ENCODE measurements at regions not wholly inside any gene's neighbourhood (a gene's known extent, or its start where the extent isn't known, plus 50 kb on each side); places are given as distances from the start of the nearest gene placed in this dataset.

- no peak for ATAC-seq (replicated peaks)
- H3K27me3 Mint-ChIP-seq, result peaks cover 28% of the 10 kb centered on the region
- no peaks in the 10 kb centered on the region for H3K9me3 Mint-ChIP-seq
- no peaks in the 10 kb centered on the region for H3K36me3 Mint-ChIP-seq (ENCODE audit: low read depth)
- no peak overlapping the region for H3K4me3 Mint-ChIP-seq
- H3K4me1 Mint-ChIP-seq, result peaks cover 11% of the 10 kb centered on the region
- H3K27ac Mint-ChIP-seq, result no peak overlapping the region
Observed at GRCh38 chr4:100075056-100075455, 115.2 kb downstream of the DDIT4L start.

DNA sequence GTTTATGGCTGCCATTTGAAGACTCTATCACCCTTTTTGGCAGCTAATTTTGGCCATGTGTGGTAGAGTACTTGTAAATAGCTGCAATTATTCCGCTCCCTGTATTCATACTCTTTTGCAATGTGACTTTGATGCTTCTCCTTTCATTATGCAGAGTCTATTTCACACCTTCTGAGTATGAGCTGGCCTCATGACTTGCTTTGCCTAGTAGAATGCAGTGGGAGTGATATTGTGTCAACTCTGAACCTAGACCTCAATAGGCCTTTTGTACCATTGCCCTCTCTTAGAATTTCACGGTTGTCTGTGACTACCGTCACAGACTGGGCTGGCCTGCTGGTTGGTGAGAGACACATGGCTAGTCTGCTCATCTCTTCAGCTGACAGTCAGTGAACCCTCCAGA is 118.8 kb downstream of the DDIT4L start:
- Mint-ChIP-seq H3K36me3 (ENCODE audit: low read depth) (no peaks in the 10 kb centered on the region), H3K27ac (no peak overlapping the region), H3K4me1 (no peaks in the 10 kb centered on the region), H3K27me3 (peaks cover 37% of the 10 kb centered on the region), H3K4me3 (no peak overlapping the region), H3K9me3 (no peaks in the 10 kb centered on the region)
- ATAC-seq (replicated peaks), result no peak

DNA sequence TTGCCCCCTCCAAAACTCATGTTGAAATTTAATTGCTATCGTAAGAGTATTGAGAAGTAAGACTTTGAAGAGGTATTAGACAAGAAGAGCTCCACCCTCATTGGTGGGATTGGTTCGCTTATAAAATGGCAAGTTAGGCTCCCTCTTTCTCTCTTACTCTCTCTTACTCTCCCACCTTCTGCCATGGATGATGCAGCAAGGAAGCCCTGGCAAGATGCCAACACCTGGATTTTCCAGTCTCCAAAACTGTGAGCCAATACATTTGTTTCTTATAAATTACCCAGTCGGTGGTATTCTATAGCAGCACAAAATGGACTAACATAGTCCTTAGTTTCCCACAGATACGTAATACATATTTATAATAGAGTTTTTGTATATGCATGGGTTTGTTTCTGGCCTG is 119.4 kb downstream of the DDIT4L start:
- H3K9me3 Mint-ChIP-seq, result no peaks in the 10 kb centered on the region
- no peak for ATAC-seq (replicated peaks)
- H3K27me3 Mint-ChIP-seq, result peaks cover 37% of the 10 kb centered on the region
- no peak overlapping the region for H3K27ac Mint-ChIP-seq
- no peaks in the 10 kb centered on the region for H3K36me3 Mint-ChIP-seq (ENCODE audit: low read depth)
- no peak overlapping the region for H3K4me3 Mint-ChIP-seq
- H3K4me1 Mint-ChIP-seq, result no peaks in the 10 kb centered on the region

DNA sequence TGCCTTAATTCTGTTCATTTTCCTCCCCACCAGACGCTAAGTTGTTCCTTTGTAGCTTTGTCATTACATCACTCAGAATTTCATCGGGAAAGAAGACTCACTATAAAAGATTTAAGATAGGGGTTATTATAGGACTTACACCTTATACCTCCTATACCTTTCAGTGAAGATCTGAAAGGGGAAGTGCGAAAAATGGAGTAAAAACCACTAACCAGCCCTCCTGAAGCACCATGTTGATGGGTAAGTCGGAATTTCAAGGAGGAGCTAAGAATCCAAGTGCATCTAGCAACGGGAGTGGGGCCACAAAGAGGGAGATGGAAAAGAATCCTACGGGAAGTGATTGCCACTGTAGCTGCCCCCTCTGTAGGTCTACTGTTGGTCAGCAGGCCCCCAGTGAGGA is 119.1 kb upstream of the H2AZ1 start:
- no peak overlapping the region for H3K27ac Mint-ChIP-seq
- no peaks in the 10 kb centered on the region for H3K9me3 Mint-ChIP-seq
- no peak for ATAC-seq (replicated peaks)
- no peak overlapping the region for H3K4me3 Mint-ChIP-seq
- no peaks in the 10 kb centered on the region for H3K36me3 Mint-ChIP-seq (ENCODE audit: low read depth)
- H3K27me3 Mint-ChIP-seq, result peaks cover 26% of the 10 kb centered on the region
- H3K4me1 Mint-ChIP-seq, result no peaks in the 10 kb centered on the region

DNA sequence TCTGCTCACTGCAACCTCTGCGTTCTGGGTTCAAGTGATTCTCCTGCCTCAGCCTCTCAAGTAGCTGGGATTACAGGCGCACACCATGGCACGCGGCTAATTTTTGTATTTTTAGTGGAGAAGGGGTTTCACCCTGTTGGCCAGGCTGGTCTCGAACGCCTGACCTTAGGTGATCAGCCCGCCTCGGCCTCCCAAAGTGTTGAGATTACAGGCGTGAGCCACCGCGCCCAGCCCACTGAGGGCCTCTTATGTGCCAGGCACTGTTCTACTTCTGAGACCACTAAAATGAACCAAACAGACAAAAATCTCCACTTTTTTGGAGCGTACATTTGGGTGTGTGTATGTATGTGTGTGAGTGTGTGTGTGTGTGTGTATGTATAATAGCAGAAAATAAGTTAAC is 117.2 kb upstream of the H2AZ1 start:
- Mint-ChIP-seq H3K27me3 (peaks cover 31% of the 10 kb centered on the region), H3K4me1 (no peaks in the 10 kb centered on the region), H3K9me3 (no peaks in the 10 kb centered on the region), H3K4me3 (no peak overlapping the region), H3K27ac (no peak overlapping the region), H3K36me3 (ENCODE audit: low read depth) (no peaks in the 10 kb centered on the region)
- ATAC-seq (replicated peaks), result no peak

- H3K36me3 Mint-ChIP-seq (ENCODE audit: low read depth), result no peaks in the 10 kb centered on the region
- peaks cover 21% of the 10 kb centered on the region for H3K27me3 Mint-ChIP-seq
- H3K27ac Mint-ChIP-seq, result no peak overlapping the region
- ATAC-seq (replicated peaks), result no peak
- H3K4me1 Mint-ChIP-seq, result no peaks in the 10 kb centered on the region
- H3K9me3 Mint-ChIP-seq, result no peaks in the 10 kb centered on the region
- H3K4me3 Mint-ChIP-seq, result no peak overlapping the region
Observed at GRCh38 chr4:100063355-100063754, 113.3 kb upstream of the H2AZ1 start.

- H3K36me3 Mint-ChIP-seq (ENCODE audit: low read depth), result no peaks in the 10 kb centered on the region
- no peak overlapping the region for H3K27ac Mint-ChIP-seq
- peaks cover 18% of the 10 kb centered on the region for H3K27me3 Mint-ChIP-seq
- no peak overlapping the region for H3K4me3 Mint-ChIP-seq
- ATAC-seq (replicated peaks), result no peak
- H3K4me1 Mint-ChIP-seq, result no peaks in the 10 kb centered on the region
- no peaks in the 10 kb centered on the region for H3K9me3 Mint-ChIP-seq
Observed at GRCh38 chr4:100062921-100063320, 112.8 kb upstream of the H2AZ1 start.

GRCh38 chr4:100061835-100062234 is 111.8 kb upstream of the H2AZ1 start:
- no peaks in the 10 kb centered on the region for H3K36me3 Mint-ChIP-seq (ENCODE audit: low read depth)
- H3K27ac Mint-ChIP-seq, result no peak overlapping the region
- ATAC-seq (replicated peaks), result no peak
- H3K9me3 Mint-ChIP-seq, result no peaks in the 10 kb centered on the region
- no peak overlapping the region for H3K4me3 Mint-ChIP-seq
- H3K27me3 Mint-ChIP-seq, result peaks cover 14% of the 10 kb centered on the region
- no peaks in the 10 kb centered on the region for H3K4me1 Mint-ChIP-seq

DNA sequence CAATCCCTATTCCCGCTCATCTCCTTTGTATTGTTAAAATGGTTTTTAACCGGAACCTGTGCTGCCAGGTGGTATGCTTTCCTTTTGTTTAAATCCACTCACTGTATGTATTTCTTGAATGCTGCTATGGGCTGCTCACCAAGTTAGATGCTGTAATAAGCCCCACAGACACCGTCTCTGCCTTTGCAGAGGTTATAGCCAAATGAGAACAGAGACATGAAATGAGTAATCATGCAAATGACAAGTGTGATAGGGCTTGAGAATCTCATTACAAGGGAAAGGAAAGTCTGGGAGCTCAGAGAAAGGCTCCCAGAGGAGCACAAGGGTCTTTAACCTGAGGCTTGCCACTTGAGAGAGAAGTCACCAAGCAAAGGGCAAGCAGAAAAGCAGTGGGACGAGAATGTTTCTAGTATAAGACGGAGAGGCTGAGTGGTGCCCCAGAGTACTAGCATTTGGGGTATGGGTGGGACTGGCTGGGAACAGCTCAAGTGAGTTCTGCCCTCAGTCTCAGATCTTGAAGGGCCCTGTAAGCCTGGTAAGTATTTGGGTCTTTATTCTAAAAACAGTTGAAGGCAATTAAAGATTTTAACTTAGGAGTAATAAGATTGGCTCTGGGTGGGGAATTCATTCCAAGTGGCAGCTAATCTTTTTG is 110.8 kb upstream of the H2AZ1 start:
- Mint-ChIP-seq H3K4me1 (no peaks in the 10 kb centered on the region), H3K36me3 (ENCODE audit: low read depth) (no peaks in the 10 kb centered on the region), H3K27ac (no peak overlapping the region), H3K27me3 (peaks cover 14% of the 10 kb centered on the region), H3K4me3 (no peak overlapping the region), H3K9me3 (no peaks in the 10 kb centered on the region)
- no peak for ATAC-seq (replicated peaks)

DNA sequence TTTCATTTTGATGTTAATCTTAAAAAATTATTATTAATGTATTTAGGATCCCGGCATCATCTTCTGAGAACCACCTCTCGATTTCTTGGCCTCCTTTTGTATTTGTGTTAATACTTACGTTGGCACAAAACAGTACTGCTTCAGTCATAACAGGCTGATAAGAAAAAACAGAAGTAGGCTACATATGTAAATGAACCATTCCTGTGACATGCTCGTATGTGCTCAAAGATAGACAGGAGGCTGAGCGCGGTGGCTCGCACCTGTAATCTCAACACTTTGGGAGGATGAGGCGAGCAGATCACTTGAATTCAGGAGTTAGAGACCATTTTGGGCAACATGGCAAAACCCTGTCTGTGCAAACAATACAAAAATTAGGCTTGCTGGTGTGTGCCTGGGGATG is 109.4 kb upstream of the H2AZ1 start:
- no peaks in the 10 kb centered on the region for H3K36me3 Mint-ChIP-seq (ENCODE audit: low read depth)
- no peaks in the 10 kb centered on the region for H3K9me3 Mint-ChIP-seq
- H3K27me3 Mint-ChIP-seq, result peaks cover 17% of the 10 kb centered on the region
- no peak for ATAC-seq (replicated peaks)
- H3K27ac Mint-ChIP-seq, result no peak overlapping the region
- H3K4me1 Mint-ChIP-seq, result no peaks in the 10 kb centered on the region
- no peak overlapping the region for H3K4me3 Mint-ChIP-seq

- Mint-ChIP-seq H3K27ac (no peak overlapping the region), H3K4me1 (no peaks in the 10 kb centered on the region), H3K27me3 (peaks cover 14% of the 10 kb centered on the region), H3K4me3 (no peak overlapping the region), H3K9me3 (no peaks in the 10 kb centered on the region), H3K36me3 (ENCODE audit: low read depth) (no peaks in the 10 kb centered on the region)
- ATAC-seq (replicated peaks), result no peak
Observed at GRCh38 chr4:100056701-100057100, 106.6 kb upstream of the H2AZ1 start.

DNA sequence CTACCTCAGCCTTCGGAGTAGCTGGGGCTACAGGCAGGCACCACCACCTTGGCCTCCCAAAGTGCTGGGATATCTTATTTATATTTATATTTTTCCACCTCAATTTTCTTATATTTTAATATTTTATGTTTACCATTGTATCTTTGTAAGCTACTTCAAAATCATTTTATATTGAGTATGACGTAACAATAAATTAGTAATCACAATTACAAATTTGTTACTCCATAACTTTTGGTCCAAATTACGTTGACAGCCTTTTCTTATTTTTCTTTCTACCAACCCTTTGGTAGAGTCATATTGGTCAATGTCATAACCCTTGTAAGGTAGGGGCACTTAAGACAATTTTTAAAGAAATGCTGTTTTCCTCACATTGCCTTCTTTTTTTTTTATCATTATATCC is 104.0 kb upstream of the H2AZ1 start:
- H3K9me3 Mint-ChIP-seq, result no peaks in the 10 kb centered on the region
- H3K4me1 Mint-ChIP-seq, result no peaks in the 10 kb centered on the region
- no peak overlapping the region for H3K4me3 Mint-ChIP-seq
- H3K27me3 Mint-ChIP-seq, result peaks cover 16% of the 10 kb centered on the region
- H3K36me3 Mint-ChIP-seq (ENCODE audit: low read depth), result no peaks in the 10 kb centered on the region
- no peak overlapping the region for H3K27ac Mint-ChIP-seq
- ATAC-seq (replicated peaks), result no peak

DNA sequence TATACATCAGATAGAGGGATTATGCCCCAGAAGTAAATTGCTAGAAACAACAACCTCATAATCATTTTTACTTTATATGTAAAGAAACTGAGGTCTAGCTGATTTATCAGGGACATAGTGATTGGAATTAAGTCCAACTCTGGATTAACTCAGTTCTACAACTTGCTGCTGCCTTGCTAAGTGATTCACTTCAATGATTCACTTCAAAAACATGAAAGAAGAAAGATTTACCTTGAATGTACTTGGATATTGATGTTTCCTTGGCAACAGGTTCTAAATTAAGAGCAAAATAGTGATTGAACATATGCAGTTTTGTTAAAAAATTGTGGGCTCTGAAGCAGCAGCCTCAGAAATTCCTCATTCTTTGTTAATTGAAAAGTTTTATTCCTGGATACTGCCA is 99.8 kb upstream of the H2AZ1 start:
- ATAC-seq (replicated peaks), result no peak
- Mint-ChIP-seq H3K4me1 (no peaks in the 10 kb centered on the region), H3K36me3 (ENCODE audit: low read depth) (no peaks in the 10 kb centered on the region), H3K9me3 (no peaks in the 10 kb centered on the region), H3K27ac (no peak overlapping the region), H3K4me3 (no peak overlapping the region), H3K27me3 (peaks cover 14% of the 10 kb centered on the region)

- Mint-ChIP-seq H3K4me3 (no peak overlapping the region), H3K36me3 (ENCODE audit: low read depth) (no peaks in the 10 kb centered on the region), H3K27me3 (no peaks in the 10 kb centered on the region), H3K4me1 (no peaks in the 10 kb centered on the region), H3K9me3 (no peaks in the 10 kb centered on the region), H3K27ac (no peak overlapping the region)
- no peak for ATAC-seq (replicated peaks)
Observed at GRCh38 chr4:100042711-100043110, 92.6 kb upstream of the H2AZ1 start.

- Mint-ChIP-seq H3K4me3 (no peak overlapping the region), H3K36me3 (ENCODE audit: low read depth) (no peaks in the 10 kb centered on the region), H3K4me1 (no peaks in the 10 kb centered on the region), H3K27ac (no peak overlapping the region), H3K27me3 (no peaks in the 10 kb centered on the region), H3K9me3 (no peaks in the 10 kb centered on the region)
- no peak for ATAC-seq (replicated peaks)
Observed at GRCh38 chr4:100042235-100042634, 92.2 kb upstream of the H2AZ1 start.

DNA sequence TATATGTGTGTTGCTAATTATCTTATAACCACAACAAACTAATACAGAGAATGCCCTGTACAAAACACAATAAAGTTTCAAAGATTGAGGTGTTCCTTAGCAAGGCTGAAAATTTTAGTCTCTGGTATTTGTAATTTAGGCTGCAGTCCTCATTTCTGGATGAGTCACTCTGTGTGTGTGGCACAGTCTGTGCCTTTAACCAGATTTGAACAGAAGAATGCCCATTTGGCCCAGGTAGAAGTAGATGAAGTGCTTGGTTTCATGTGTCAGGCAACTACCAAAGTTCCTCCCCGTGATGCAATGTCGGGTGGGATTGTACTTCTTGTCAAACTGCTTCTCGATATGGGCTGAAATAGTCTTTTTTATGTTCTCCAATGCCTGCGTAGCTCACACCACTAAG is 91.6 kb upstream of the H2AZ1 start:
- Mint-ChIP-seq H3K9me3 (no peaks in the 10 kb centered on the region), H3K27ac (no peak overlapping the region), H3K27me3 (no peaks in the 10 kb centered on the region), H3K36me3 (ENCODE audit: low read depth) (no peaks in the 10 kb centered on the region), H3K4me3 (no peak overlapping the region), H3K4me1 (no peaks in the 10 kb centered on the region)
- no peak for ATAC-seq (replicated peaks)

Measured in activated T-helper 17 cell treated with anti-CD3 and anti-CD28 coated beads, Interleukin-2, amount 50 U/mL, for 72 hours (primary cell).